ENCODE measurements at regions not wholly inside any gene's neighbourhood (a gene's known extent, or its start where the extent isn't known, plus 50 kb on each side); places are given as distances from the start of the nearest gene placed in this dataset.
"Not testable (repeated sequence)": the region's sequence is repeated elsewhere in the genome, so short reads cannot be mapped to it uniquely, and the experiment has no call there.

- ChIA-PET CTCF (no interaction called here), POLR2A (ENCODE audit: low non-redundant PET) (interaction anchor here (0.5 kb wide), 1 partner anchor 18 kb away, joined by 3 read pairs; no protein-coding TSS in a partner anchor)
- TF ChIP-seq, protein P1, sequence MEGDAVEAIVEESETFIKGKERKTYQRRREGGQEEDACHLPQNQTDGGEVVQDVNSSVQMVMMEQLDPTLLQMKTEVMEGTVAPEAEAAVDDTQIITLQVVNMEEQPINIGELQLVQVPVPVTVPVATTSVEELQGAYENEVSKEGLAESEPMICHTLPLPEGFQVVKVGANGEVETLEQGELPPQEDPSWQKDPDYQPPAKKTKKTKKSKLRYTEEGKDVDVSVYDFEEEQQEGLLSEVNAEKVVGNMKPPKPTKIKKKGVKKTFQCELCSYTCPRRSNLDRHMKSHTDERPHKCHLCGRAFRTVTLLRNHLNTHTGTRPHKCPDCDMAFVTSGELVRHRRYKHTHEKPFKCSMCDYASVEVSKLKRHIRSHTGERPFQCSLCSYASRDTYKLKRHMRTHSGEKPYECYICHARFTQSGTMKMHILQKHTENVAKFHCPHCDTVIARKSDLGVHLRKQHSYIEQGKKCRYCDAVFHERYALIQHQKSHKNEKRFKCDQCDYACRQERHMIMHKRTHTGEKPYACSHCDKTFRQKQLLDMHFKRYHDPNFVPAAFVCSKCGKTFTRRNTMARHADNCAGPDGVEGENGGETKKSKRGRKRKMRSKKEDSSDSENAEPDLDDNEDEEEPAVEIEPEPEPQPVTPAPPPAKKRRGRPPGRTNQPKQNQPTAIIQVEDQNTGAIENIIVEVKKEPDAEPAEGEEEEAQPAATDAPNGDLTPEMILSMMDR (conservative IDR thresholded peaks at IDR 0.05; ENCODE audit: low read depth): no peak
- no peak for DNase-seq (ENCODE audit: low spot score)
- H3K27ac ChIP-seq: no peak overlapping the region
These were observed 1544.1 kb upstream of the ADGRL3 start for GRCh38 chr4:59655996-59656395.

GRCh38 chr4:59664771-59665170 is 1535.4 kb upstream of the ADGRL3 start:
- ChIA-PET CTCF (no interaction called here), POLR2A (ENCODE audit: low non-redundant PET) (no interaction called here)
- TF ChIP-seq, protein P1 (conservative IDR thresholded peaks at IDR 0.05; ENCODE audit: low read depth): no peak
- no peak for DNase-seq (ENCODE audit: low spot score)
- H3K27ac ChIP-seq: no peak overlapping the region

GRCh38 chr4:59666645-59667044 is 1533.5 kb upstream of the ADGRL3 start:
- CTCF ChIA-PET: interaction anchor here (0.6 kb wide), 1 partner anchor 444 kb away, joined by 3 read pairs; no protein-coding TSS in a partner anchor
- TF ChIP-seq, protein P1 (conservative IDR thresholded peaks at IDR 0.05; ENCODE audit: low read depth): no peak
- POLR2A ChIA-PET (ENCODE audit: low non-redundant PET): no interaction called here
- no peak for DNase-seq (ENCODE audit: low spot score)
- no peak overlapping the region for H3K27ac ChIP-seq

- H3K27ac ChIP-seq: no peak overlapping the region
- no peak for DNase-seq (ENCODE audit: low spot score)
- ChIA-PET POLR2A (ENCODE audit: low non-redundant PET) (no interaction called here), CTCF (no interaction called here)
- TF ChIP-seq, protein P1 (conservative IDR thresholded peaks at IDR 0.05; ENCODE audit: low read depth): no peak
These were observed 1529.1 kb upstream of the ADGRL3 start for GRCh38 chr4:59671037-59671436.

DNA sequence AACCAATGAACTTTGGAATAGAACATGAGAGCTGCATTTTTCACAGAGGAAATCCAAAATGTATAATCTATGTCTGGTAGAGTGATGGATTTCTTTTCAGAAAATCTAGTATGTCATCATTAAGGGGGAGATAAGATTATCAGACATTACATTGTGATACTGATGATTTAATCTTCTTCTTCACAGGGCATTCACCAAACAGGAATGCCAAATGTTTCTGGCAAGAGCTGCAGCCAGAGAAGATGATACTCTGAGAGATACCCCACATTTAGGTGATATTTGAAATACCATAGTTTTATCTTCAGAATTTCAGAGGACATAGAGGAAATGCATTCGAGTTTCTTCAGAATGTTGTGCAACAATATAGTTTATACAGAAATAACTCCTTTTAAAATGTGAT is 1523.7 kb upstream of the ADGRL3 start:
- ChIA-PET POLR2A (ENCODE audit: low non-redundant PET) (no interaction called here), CTCF (interaction anchor here (0.7 kb wide), 1 partner anchor 331 kb away, joined by 6 read pairs; no protein-coding TSS in a partner anchor)
- H3K27ac ChIP-seq: no peak overlapping the region
- no peak for DNase-seq (ENCODE audit: low spot score)
- TF ChIP-seq, protein P1 (conservative IDR thresholded peaks at IDR 0.05; ENCODE audit: low read depth): no peak

DNA sequence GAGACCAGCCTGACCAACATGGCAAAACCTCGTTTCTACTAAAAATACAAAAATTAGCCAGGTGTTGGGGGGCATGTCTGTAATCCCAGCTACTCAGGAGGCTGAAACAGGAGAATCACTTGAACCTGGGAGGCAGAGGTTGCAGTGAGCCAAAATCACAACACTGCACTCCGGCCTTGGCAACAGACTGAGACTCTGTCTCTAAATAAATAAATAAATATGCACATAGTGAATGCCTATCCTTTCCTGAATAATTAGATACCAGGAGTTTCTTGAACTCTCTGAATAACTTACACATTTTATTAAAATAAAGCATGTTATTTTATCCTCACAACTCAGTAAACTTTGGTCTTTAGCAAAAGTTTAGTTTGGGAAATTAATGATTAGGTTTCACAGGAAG is 1523.1 kb upstream of the ADGRL3 start:
- POLR2A ChIA-PET (ENCODE audit: low non-redundant PET); H3K27ac ChIP-seq: not testable (repeated sequence)

DNA sequence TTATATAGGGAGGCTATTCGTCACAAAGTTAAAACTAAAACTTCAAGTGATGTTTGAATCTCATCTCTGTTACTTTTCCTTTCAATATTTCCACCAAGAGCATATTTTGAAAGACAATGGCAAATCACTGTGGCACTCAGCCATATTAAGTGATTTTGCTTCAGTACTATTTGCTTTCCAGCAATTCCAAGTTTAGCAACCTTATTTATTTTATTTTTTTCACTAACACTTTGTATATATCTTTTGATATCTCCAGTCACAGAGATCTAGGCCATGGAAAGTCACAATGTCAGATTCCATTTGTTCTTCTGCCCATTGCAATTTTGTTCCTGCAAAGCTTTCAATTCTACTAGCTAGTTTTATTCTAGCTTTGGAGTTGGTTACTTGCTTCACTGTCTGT is 1514.5 kb upstream of the ADGRL3 start:
- no peak for DNase-seq (ENCODE audit: low spot score)
- ChIA-PET CTCF (interaction anchor here (0.6 kb wide), 2 partner anchors 423 to 874 kb away, joined by 3 read pairs; no protein-coding TSS in a partner anchor), POLR2A (ENCODE audit: low non-redundant PET) (no interaction called here)
- TF ChIP-seq, protein P1 (conservative IDR thresholded peaks at IDR 0.05; ENCODE audit: low read depth): no peak
- no peak overlapping the region for H3K27ac ChIP-seq

More for the DNA sequence above, 1523.1 kb upstream of the ADGRL3 start:
- DNase-seq (ENCODE audit: low spot score); CTCF ChIA-PET: not testable (repeated sequence)

All from RWPE1 (cell line).